PC-3 (cell line): ENCODE measurements at regions not wholly inside any gene's neighbourhood (a gene's known extent, or its start where the extent isn't known, plus 50 kb on each side); places are given as distances from the start of the nearest gene placed in this dataset.

Source experiments
- EZH2 ChIP-seq: fragments of 300-600 bp; sonication (generic); IDR thresholded peaks from one replicate; pipeline ENCODE4 v1.6.1; 2017; ENCODE audit warnings: antibody characterized with exemption, mild to moderate bottlenecking, low read length; ENCODE audit not compliant: unreplicated experiment
- TF ChIP-seq, protein P1 (sequence below): fragments of 300-600 bp; sonication (generic); conservative IDR thresholded peaks from 2 replicates; pipeline ENCODE4 v1.5.1; 2017; ENCODE audit warnings: antibody characterized with exemption, low read depth, mild to moderate bottlenecking, low read length

DNA sequence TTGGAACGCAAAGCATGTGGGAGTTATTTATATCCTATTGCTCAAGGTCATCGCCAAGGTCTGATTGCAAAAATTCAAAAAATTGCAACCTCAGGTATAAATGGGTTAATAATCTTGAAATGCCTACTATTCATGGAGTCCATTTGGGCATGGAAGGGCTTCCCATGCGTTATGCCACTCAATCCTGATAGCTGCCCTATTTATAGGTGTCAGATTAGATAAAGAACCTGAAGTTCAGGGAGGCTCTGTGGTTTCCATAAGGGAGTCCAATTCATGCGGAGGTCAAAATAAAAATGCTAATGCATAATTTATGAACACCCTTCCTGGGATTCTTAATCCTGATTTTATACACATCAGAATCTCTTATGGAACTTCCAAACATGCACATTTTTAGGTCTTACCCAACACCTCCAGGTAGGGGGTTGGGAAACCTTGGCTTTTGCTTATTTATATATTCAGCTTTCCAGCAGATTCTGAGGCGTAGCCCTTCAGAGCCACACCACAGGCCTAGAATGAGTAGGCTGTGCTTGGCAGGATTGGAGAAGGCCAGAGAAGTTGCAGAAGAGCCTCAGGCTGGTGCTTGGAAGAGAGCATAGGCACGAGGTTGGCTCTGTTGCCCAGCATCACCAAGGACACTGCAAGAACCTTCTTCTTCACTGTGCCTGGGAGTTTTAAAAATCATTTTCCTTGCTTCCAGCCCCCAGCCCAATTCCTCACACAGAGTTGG is 324.4 kb upstream of the CFAP20DC start:
- TF ChIP-seq, protein P1, sequence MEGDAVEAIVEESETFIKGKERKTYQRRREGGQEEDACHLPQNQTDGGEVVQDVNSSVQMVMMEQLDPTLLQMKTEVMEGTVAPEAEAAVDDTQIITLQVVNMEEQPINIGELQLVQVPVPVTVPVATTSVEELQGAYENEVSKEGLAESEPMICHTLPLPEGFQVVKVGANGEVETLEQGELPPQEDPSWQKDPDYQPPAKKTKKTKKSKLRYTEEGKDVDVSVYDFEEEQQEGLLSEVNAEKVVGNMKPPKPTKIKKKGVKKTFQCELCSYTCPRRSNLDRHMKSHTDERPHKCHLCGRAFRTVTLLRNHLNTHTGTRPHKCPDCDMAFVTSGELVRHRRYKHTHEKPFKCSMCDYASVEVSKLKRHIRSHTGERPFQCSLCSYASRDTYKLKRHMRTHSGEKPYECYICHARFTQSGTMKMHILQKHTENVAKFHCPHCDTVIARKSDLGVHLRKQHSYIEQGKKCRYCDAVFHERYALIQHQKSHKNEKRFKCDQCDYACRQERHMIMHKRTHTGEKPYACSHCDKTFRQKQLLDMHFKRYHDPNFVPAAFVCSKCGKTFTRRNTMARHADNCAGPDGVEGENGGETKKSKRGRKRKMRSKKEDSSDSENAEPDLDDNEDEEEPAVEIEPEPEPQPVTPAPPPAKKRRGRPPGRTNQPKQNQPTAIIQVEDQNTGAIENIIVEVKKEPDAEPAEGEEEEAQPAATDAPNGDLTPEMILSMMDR: no peak
- TF ChIP-seq EZH2: no peak
